ENCODE measurements at regions not wholly inside any gene's neighbourhood (a gene's known extent, or its start where the extent isn't known, plus 50 kb on each side); places are given as distances from the start of the nearest gene placed in this dataset.

GRCh38 chr13:105365021-105365550 is 1170.4 kb downstream of the EFNB2 start:
- no peak for TF ChIP-seq CTCF (IDR thresholded peaks at IDR 0.05)
- TF ChIP-seq POLR2A (IDR thresholded peaks at IDR 0.05): no peak
